Lung (tissue), 11 donors: ENCODE measurements at regions not wholly inside any gene's neighbourhood (a gene's known extent, or its start where the extent isn't known, plus 50 kb on each side); places are given as distances from the start of the nearest gene placed in this dataset.
A peak's percentile ranks its signal among the peaks of the same experiment; 100 is the strongest.

Experiments
- ATAC-seq: fragments of 200-7000 bp; cut with Tn5 transposase; one replicate; pipeline ENCODE4 v1.9.1; 2020; ENCODE audit warnings: moderate number of reproducible peaks; ENCODE audit not compliant: insufficient read depth, low FRiP score
- DNase-seq, 3 donors: peaks; one replicate each; pipeline ENCODE4 v3.0.0-alpha.2; 2013 to 2017
- H3K27ac ChIP-seq, 2 donors: one replicate each; pipeline ENCODE4 v1.5.1; 2013; ENCODE audit warnings: mild to moderate bottlenecking in 2 of 2, moderate library complexity in 2 of 2, control low read depth in 1 of 2, inconsistent platforms in 1 of 2, low read depth in 1 of 2, low read length in 1 of 2
- H3K27me3 ChIP-seq, 3 donors: one replicate each; pipeline ENCODE4 v1.5.1; 2013; ENCODE audit warnings: low read length in 2 of 3; ENCODE audit not compliant: control insufficient read depth in 3 of 3, insufficient read depth in 3 of 3
- H3K36me3 ChIP-seq, 4 donors: one replicate each; pipeline ENCODE4 v1.5.1; 2013; ENCODE audit warnings: low read length in 4 of 4, mild to moderate bottlenecking in 1 of 4, moderate library complexity in 1 of 4; ENCODE audit not compliant: control insufficient read depth in 4 of 4, insufficient read depth in 4 of 4
- H3K4me1 ChIP-seq, 5 donors: one replicate each; pipeline ENCODE4 v1.5.1; 2013; ENCODE audit warnings: low read length in 5 of 5, mild to moderate bottlenecking in 2 of 5, moderate library complexity in 1 of 5; ENCODE audit not compliant: control insufficient read depth in 5 of 5, insufficient read depth in 5 of 5
- H3K4me3 ChIP-seq: one replicate; pipeline ENCODE4 v1.5.1; 2013; ENCODE audit warnings: mild to moderate bottlenecking, control low read depth, moderate library complexity
- H3K9ac ChIP-seq, 2 donors: one replicate each; pipeline ENCODE4 v1.5.1; 2013; ENCODE audit warnings: low read length in 2 of 2, control low read depth in 1 of 2; ENCODE audit not compliant: insufficient read depth in 1 of 2
- H3K9me3 ChIP-seq, 4 donors: one replicate each; pipeline ENCODE4 v1.5.1; 2013; ENCODE audit warnings: low read length in 3 of 4, mild to moderate bottlenecking in 1 of 4, moderate library complexity in 1 of 4; ENCODE audit not compliant: control insufficient read depth in 4 of 4, insufficient read depth in 3 of 4
- CTCF ChIP-seq: IDR thresholded peaks from 2 replicates; pipeline ENCODE4 v1.5.1; 2012; ENCODE audit warnings: mild to moderate bottlenecking; ENCODE audit errors: control extremely low read depth, extremely low read depth
- WGBS, 2 donors: extraction: QIAGEN DNeasy Blood & Tissue Kit; methylation state at CpG; one replicate each; pipeline ENCODE4 v1.1.7; 2013; 5-methylcytosine and 5-hydroxymethylcytosine counted together
- donor health status: control.
- donor health status: control.
- donor health status: Bipolar disorder and iron deficiency.
- donor health status: healthy.
- donor health status: DM: yes; HTN: yes; CAD: no.

GRCh38 chr6:167557675-167558074, 232.8 kb downstream of the TTLL2 start:
- no peak for TF ChIP-seq CTCF
- 92% methylated on average over 5 of the region's 5 CpGs for WGBS, 2 donors

DNA sequence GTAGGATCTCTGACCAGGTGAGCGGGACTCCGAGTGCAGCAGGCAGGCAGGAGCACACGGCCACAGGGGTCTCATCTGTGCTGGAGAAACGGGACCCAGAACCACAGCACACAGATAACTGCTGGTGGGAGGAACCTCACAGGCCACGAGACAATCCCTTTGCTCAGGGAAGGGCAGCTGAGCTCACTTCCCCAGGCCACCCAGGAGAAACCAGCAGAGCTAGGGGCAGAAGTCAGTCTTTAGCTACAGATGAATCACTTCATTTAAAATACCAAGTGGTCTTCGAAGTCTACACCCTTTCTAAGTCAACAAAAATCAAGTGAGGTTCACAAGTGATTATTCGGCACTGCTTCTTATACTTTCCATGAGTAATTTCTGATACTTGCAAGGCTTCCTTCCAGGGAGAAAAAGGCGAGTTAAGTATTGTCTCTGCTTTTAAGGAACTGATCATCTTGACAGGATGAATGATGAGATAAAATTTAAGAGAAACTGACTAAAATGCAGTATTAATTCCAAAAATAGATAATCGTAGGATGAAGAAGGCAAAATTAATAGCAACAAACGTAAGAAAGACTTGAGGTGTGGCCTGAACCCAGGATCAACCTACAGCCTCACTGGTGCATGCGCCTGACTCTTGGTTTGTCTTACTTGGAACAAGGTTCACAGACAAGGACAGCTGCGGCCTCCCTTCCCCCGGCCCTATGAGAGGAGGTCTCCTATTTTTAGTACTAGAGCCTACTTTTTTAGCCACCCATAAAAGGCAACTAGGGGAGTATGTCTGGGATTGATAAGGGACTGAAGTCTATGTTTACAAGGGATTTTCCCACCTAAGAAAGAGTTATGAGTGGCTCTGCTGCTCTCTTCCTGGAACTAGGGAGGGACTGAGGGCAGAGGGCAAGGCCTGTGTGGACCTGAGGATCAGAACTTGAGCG, 233.6 kb downstream of the TTLL2 start:
- Histone ChIP-seq H3K27ac (no peak overlapping the region), H3K9ac (no peak overlapping the region), H3K36me3 (no peaks in the 10 kb centered on the region), H3K27me3 (no peaks in the 10 kb centered on the region), H3K9me3 (peaks cover 0 to 4% (median under 1%) of the 10 kb centered on the region in 4 donors), H3K4me1 (peaks cover 0 to 7% (median 0%) of the 10 kb centered on the region in 5 donors), H3K4me3 (no peak overlapping the region)
- ATAC-seq, result no peak
- DNase-seq, result no peak
- 72 to 87% methylated on average over 14 of the region's 14 CpGs for WGBS, 2 donors
- TF ChIP-seq CTCF, result no peak

More at GRCh38 chr6:167557675-167558074, 232.8 kb downstream of the TTLL2 start:
- H3K9ac ChIP-seq, result no peak overlapping the region
- H3K27me3 ChIP-seq, result no peaks in the 10 kb centered on the region
- H3K4me1 ChIP-seq, result peaks cover 0 to 8% (median 0%) of the 10 kb centered on the region in 5 donors
- H3K4me3 ChIP-seq, result no peak overlapping the region
- H3K36me3 ChIP-seq, result no peaks in the 10 kb centered on the region
- H3K9me3 ChIP-seq, result peaks cover 0 to 4% (median under 1%) of the 10 kb centered on the region in 4 donors
- ATAC-seq, result no peak
- H3K27ac ChIP-seq, result no peak overlapping the region
- DNase-seq, result no peak

DNA sequence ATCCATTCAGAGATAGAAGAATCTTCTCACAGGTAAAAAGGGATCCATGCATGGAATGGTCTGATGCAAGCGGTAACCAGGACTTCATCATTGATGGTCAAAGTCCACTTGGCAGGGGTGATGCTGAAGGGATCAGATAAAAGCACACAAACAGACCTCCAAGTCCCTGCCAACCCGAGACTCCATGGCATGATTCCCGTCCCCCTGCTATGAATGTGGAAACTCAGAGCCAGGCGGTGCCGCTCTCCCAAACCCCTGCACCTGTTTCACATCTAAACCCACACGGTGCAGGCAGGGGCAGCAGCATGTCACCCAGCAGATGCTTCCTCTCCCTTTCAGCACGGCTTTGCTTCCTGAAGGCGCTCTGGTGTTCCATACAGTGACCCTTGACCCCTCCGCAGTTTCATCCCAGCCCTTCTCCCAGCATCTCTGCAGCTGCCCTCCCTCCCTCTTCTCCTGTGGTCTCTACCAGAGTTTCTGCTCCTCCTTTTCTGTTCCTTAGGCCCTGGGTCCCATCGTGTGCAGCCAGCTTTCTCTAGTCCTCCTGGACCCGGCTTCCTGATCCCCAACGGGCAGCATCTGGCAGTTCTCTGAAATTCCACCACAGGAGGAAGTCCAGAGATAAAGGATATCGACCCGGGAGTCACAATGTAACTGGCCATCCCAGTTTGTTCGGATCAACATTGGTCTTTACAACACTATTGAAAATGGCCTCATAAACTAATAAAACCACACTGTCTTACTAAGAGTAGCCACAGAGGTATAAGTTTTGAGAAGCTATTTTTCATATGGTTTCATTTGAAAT, 235.0 kb downstream of the TTLL2 start:
- no peak for ATAC-seq

More for the DNA sequence above, 235.0 kb downstream of the TTLL2 start:
- H3K27ac ChIP-seq, result no peak overlapping the region
- no peaks in the 10 kb centered on the region for H3K36me3 ChIP-seq
- WGBS, 2 donors, result 81 to 86% methylated on average over 15 of the region's 15 CpGs
- no peak overlapping the region for H3K4me3 ChIP-seq
- peak in 1 of 3 donors; percentile 63 for DNase-seq
- TF ChIP-seq CTCF, result no peak
- no peak overlapping the region for H3K9ac ChIP-seq
- H3K4me1 ChIP-seq, result peaks cover 0 to 7% (median 0%) of the 10 kb centered on the region in 5 donors
- no peaks in the 10 kb centered on the region for H3K27me3 ChIP-seq
- H3K9me3 ChIP-seq, result peaks cover 0 to 4% (median under 1%) of the 10 kb centered on the region in 4 donors
